OCI-LY7 (cell line): ENCODE measurements at regions not wholly inside any gene's neighbourhood (a gene's known extent, or its start where the extent isn't known, plus 50 kb on each side); places are given as distances from the start of the nearest gene placed in this dataset.

Experiments used
- BruUV-seq: library from RNA; stranded (reverse); fragments of 400-500 nt; replicated peaks from 2 replicates; lab custom pipeline; 2021; lab: Mats Ljungman, UMichigan
- CTCF ChIA-PET: fragments of 300-600 bp; sonication (Branson Sonifier 250); formaldehyde crosslinking; loops from one replicate; lab custom pipeline; 2022; ENCODE audit warnings: antibody characterized with exemption; ENCODE audit not compliant: unreplicated experiment; lab: Charles Lee
- POLR2A ChIA-PET: fragments of 300-600 bp; sonication (Branson Sonifier 250); formaldehyde crosslinking; loops from one replicate; lab custom pipeline; 2022; ENCODE audit warnings: antibody characterized with exemption; lab: Charles Lee
- DNase-seq: peaks from one replicate; pipeline ENCODE4 v3.0.0-alpha.2; 2015; ENCODE audit warnings: low spot score
- H2AFZ ChIP-seq: fragments of 200-600 bp; sonication (generic), shearing (Covaris generic); 2 replicates; pipeline ENCODE4 v1.6.1; 2014; ENCODE audit warnings: mild to moderate bottlenecking, antibody characterized with exemption, low read length, moderate library complexity
- H3K27ac ChIP-seq: fragments of 200-600 bp; sonication (generic); 2 replicates; pipeline ENCODE4 v1.5.1; 2014; ENCODE audit warnings: mixed run types, low read depth, mild to moderate bottlenecking, moderate library complexity, low read length, inconsistent platforms; ENCODE audit not compliant: poor library complexity, severe bottlenecking
- H3K36me3 ChIP-seq: fragments of 200-600 bp; sonication (generic); 2 replicates; pipeline ENCODE4 v1.6.1; 2014; ENCODE audit warnings: mild to moderate bottlenecking, antibody characterized with exemption, low read length, moderate library complexity, mixed read lengths; ENCODE audit not compliant: insufficient read depth
- H3K4me1 ChIP-seq: fragments of 200-600 bp; sonication (generic); 2 replicates; pipeline ENCODE4 v1.5.1; 2014; ENCODE audit warnings: mild to moderate bottlenecking, low read length; ENCODE audit not compliant: insufficient read depth, poor library complexity, severe bottlenecking
- H3K4me2 ChIP-seq: fragments of 200-600 bp; sonication (generic); 2 replicates; pipeline ENCODE4 v1.6.1; 2014; ENCODE audit warnings: mild to moderate bottlenecking, low read length
- H3K4me3 ChIP-seq: fragments of 200-600 bp; sonication (generic); 2 replicates; pipeline ENCODE4 v1.5.1; 2014; ENCODE audit warnings: mild to moderate bottlenecking, low read depth, low read length; ENCODE audit not compliant: poor library complexity, severe bottlenecking
- H3K79me2 ChIP-seq: fragments of 200-600 bp; sonication (generic); 2 replicates; pipeline ENCODE4 v1.6.1; 2016; ENCODE audit warnings: low read depth, mild to moderate bottlenecking, low read length, moderate library complexity, mixed read lengths; ENCODE audit not compliant: insufficient read depth
- H3K9me2 ChIP-seq: fragments of 200-600 bp; sonication (generic); 2 replicates; pipeline ENCODE4 v1.6.1; 2016; ENCODE audit warnings: mild to moderate bottlenecking, low read length, mixed read lengths; ENCODE audit not compliant: insufficient read depth
- H3K9me3 ChIP-seq: fragments of 200-600 bp; sonication (generic); 2 replicates; pipeline ENCODE4 v1.6.1; 2014; ENCODE audit warnings: mild to moderate bottlenecking, mixed run types, low read length, mixed read lengths
- H4K20me1 ChIP-seq: fragments of 200-600 bp; sonication (generic); 2 replicates; pipeline ENCODE4 v1.6.1; 2014; ENCODE audit warnings: mild to moderate bottlenecking, antibody characterized with exemption, low read length, moderate library complexity, mixed read lengths; ENCODE audit not compliant: insufficient read depth
- EZH2phosphoT487 ChIP-seq: fragments of 200-600 bp; sonication (generic); IDR thresholded peaks from 2 replicates; pipeline ENCODE4 v1.6.1; 2018; ENCODE audit warnings: low read depth, borderline replicate concordance, mild to moderate bottlenecking, mixed run types, antibody characterized with exemption, low read length, moderate library complexity, mixed read lengths
- intact Hi-C: fragments of 100-400 bp; cut with micrococcal nuclease; formaldehyde crosslinking; loops from one replicate; pipeline ENCODE4 v1.10.0; 2022; ENCODE audit not compliant: unreplicated experiment
- TF ChIP-seq, protein P1 (sequence below): fragments of 200-600 bp; sonication (generic); conservative IDR thresholded peaks from 2 replicates; pipeline ENCODE4 v1.5.1; 2014; ENCODE audit warnings: mild to moderate bottlenecking, antibody characterized with exemption, low read length, moderate library complexity, mixed read lengths

DNA sequence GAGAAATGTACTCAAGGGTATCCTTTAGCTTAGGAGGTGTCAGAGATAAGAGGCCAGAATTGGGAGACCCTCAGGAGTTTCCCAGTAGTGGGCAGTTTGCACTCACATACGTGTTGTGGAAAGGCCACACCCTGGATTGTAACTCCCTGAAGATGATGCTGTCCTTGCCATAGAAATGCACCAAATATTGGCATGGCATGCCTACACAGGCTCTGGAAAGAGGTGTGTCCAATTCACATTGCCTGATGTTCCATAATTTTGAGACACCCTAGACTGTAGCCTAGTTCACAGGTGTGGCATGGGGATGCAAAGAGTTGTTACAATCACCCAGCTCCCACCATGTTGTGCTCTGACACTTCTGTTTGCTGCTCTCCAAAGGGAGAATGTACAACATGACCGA is 271.9 kb downstream of the CCDC85A start:
- Histone ChIP-seq H3K27ac (no peak overlapping the region), H3K36me3 (no peaks in the 10 kb centered on the region), H2AFZ (no peak overlapping the region), H3K9me2 (no peaks in the 10 kb centered on the region), H3K4me3 (no peak overlapping the region), H3K4me1 (no peaks in the 10 kb centered on the region), H3K79me2 (no peaks in the 10 kb centered on the region), H4K20me1 (no peaks in the 10 kb centered on the region), H3K4me2 (no peak overlapping the region), H3K9me3 (no peaks in the 10 kb centered on the region)
- CTCF ChIA-PET, result no interaction called here
- TF ChIP-seq, protein P1, sequence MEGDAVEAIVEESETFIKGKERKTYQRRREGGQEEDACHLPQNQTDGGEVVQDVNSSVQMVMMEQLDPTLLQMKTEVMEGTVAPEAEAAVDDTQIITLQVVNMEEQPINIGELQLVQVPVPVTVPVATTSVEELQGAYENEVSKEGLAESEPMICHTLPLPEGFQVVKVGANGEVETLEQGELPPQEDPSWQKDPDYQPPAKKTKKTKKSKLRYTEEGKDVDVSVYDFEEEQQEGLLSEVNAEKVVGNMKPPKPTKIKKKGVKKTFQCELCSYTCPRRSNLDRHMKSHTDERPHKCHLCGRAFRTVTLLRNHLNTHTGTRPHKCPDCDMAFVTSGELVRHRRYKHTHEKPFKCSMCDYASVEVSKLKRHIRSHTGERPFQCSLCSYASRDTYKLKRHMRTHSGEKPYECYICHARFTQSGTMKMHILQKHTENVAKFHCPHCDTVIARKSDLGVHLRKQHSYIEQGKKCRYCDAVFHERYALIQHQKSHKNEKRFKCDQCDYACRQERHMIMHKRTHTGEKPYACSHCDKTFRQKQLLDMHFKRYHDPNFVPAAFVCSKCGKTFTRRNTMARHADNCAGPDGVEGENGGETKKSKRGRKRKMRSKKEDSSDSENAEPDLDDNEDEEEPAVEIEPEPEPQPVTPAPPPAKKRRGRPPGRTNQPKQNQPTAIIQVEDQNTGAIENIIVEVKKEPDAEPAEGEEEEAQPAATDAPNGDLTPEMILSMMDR, result no peak
- TF ChIP-seq EZH2phosphoT487, result no peak
- DNase-seq, result no peak
- no TSS peak for BruUV-seq
- POLR2A ChIA-PET, result interaction anchor here (0.8 kb wide), 1 partner anchor 20 kb away, joined by 9 read pairs; no protein-coding TSS in a partner anchor
- intact Hi-C loops, result no loop called here

DNA sequence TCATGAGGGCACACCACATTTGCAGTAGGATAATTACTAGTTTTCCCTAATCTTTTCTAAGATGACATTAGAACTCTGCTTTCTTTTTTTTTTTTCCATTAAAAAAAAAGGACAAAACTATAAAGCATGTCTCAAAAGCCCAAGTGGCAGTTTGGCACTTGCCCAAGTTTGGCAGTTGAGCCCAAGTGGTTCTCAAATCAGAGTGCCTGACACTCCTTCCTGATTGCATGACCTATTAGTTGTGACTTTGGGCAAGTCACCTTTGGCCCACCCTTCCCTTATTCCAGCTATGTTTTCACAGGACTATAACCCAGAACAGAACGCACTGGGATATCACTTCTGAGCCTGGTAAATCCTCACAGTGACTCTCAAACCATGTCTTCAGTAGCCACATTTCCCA is 273.0 kb downstream of the CCDC85A start:
- no peaks in the 10 kb centered on the region for H3K4me1 ChIP-seq
- H3K36me3 ChIP-seq, result no peaks in the 10 kb centered on the region
- CTCF ChIA-PET, result no interaction called here
- POLR2A ChIA-PET, result no interaction called here
- no peaks in the 10 kb centered on the region for H4K20me1 ChIP-seq
- H3K9me2 ChIP-seq, result no peaks in the 10 kb centered on the region
- TF ChIP-seq, protein P1, result no peak
- TF ChIP-seq EZH2phosphoT487, result no peak
- intact Hi-C loops, result no loop called here
- DNase-seq, result no peak
- H3K4me3 ChIP-seq, result no peak overlapping the region
- no peaks in the 10 kb centered on the region for H3K79me2 ChIP-seq
- no peaks in the 10 kb centered on the region for H3K9me3 ChIP-seq
- H2AFZ ChIP-seq, result no peak overlapping the region
- no peak overlapping the region for H3K4me2 ChIP-seq
- no TSS peak for BruUV-seq
- H3K27ac ChIP-seq, result no peak overlapping the region

DNA sequence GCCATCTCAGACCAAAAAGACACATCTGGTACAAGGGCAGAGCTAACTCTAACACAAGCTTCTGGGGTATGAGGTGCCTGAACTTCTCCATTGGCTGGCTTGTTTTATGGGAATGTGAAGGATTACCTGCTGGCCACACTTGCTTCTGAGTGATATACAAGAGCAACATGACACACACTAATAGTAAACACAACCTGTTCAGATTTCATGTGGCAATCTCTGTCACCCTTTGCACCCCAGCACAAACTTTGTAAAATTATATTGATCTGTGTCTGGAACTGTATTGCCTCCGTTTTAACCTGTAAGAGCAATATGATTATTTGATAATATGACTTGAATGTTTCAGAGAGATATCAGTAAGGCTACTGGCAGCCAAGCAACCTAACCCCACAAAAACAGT is 276.7 kb downstream of the CCDC85A start:
- no peaks in the 10 kb centered on the region for H3K4me1 ChIP-seq
- H2AFZ ChIP-seq, result no peak overlapping the region
- no peaks in the 10 kb centered on the region for H4K20me1 ChIP-seq
- TF ChIP-seq, protein P1, result no peak
- no peak for TF ChIP-seq EZH2phosphoT487
- H3K4me3 ChIP-seq, result no peak overlapping the region
- no TSS peak for BruUV-seq
- H3K27ac ChIP-seq, result no peak overlapping the region
- no peaks in the 10 kb centered on the region for H3K9me3 ChIP-seq
- no peak overlapping the region for H3K4me2 ChIP-seq
- CTCF ChIA-PET, result no interaction called here
- no peak for DNase-seq
- intact Hi-C loops, result no loop called here
- H3K36me3 ChIP-seq, result no peaks in the 10 kb centered on the region
- no peaks in the 10 kb centered on the region for H3K9me2 ChIP-seq
- POLR2A ChIA-PET, result no interaction called here
- no peaks in the 10 kb centered on the region for H3K79me2 ChIP-seq
